ENCODE measurements at regions not wholly inside any gene's neighbourhood (a gene's known extent, or its start where the extent isn't known, plus 50 kb on each side); places are given as distances from the start of the nearest gene placed in this dataset.

GRCh38 chr12:115802767-115803166 is 474.7 kb downstream of the MED13L start:
- TF ChIP-seq ZNF274 (IDR thresholded peaks at IDR 0.05; ENCODE audit: low read depth, low read length) (no peak), SUZ12 (IDR thresholded peaks at IDR 0.05; ENCODE audit: extremely low read depth, insufficient read depth, insufficient read length) (no peak), YY1 (IDR thresholded peaks at IDR 0.05; ENCODE audit: insufficient read depth, insufficient read length) (no peak)

All from NT2/D1 (cell line).